ENCODE measurements at regions not wholly inside any gene's neighbourhood (a gene's known extent, or its start where the extent isn't known, plus 50 kb on each side); places are given as distances from the start of the nearest gene placed in this dataset.

- WGBS = 73% methylated on average over 4 of the region's 5 CpGs
- no peak overlapping the region for H3K23ac ChIP-seq (ENCODE audit: low read length in 2 of 2)
- no peak overlapping the region for H2BK5ac ChIP-seq (ENCODE audit: low read depth, low read length, poor library complexity, severe bottlenecking)
- no peak overlapping the region for H2BK12ac ChIP-seq (ENCODE audit: low read length in 2 of 2)
- H3K9ac ChIP-seq (ENCODE audit: low read length) = no peak overlapping the region
- no peaks in the 10 kb centered on the region for H3K27me3 ChIP-seq (ENCODE audit: control insufficient read depth in 1 of 2, insufficient read depth in 1 of 2, low read length in 2 of 2)
- H3K4me3 ChIP-seq (ENCODE audit: insufficient read depth in 1 of 2, low read depth in 1 of 2, low read length in 2 of 2) = no peak overlapping the region
- H4K91ac ChIP-seq (ENCODE audit: low read length) = no peak overlapping the region
- H3K36me3 ChIP-seq (ENCODE audit: control insufficient read depth in 1 of 2, insufficient read depth in 2 of 2, low read depth in 1 of 2, low read length in 2 of 2) = no peaks in the 10 kb centered on the region
- no peak overlapping the region for H2BK120ac ChIP-seq (ENCODE audit: low read depth, low read length)
- H3K79me1 ChIP-seq (replicated peaks; ENCODE audit: low read length, poor library complexity, severe bottlenecking) = no peaks in the 10 kb centered on the region
- H3K14ac ChIP-seq (ENCODE audit: low read length in 2 of 2) = no peak overlapping the region
- no peak overlapping the region for H3K4ac ChIP-seq (ENCODE audit: low read depth in 1 of 2, low read length in 2 of 2)
- H3K27ac ChIP-seq (ENCODE audit: low read length, poor library complexity, severe bottlenecking) = no peak overlapping the region
- no peak overlapping the region for H2AK5ac ChIP-seq (ENCODE audit: low read length, severe bottlenecking)
- peaks cover 6% of the 10 kb centered on the region for H3K9me3 ChIP-seq (ENCODE audit: control insufficient read depth, low read length)
- peak overlapping the region in 1 of 2 experiments; percentile 28 for H3K18ac ChIP-seq (ENCODE audit: low read depth in 1 of 2, low read length in 2 of 2)
- H3K4me1 ChIP-seq (ENCODE audit: control insufficient read depth, insufficient read depth, low read depth, low read length) = peaks cover 2% of the 10 kb centered on the region
- H2AFZ ChIP-seq (ENCODE audit: low read depth, low read length) = no peak overlapping the region
- H3K4me2 ChIP-seq (ENCODE audit: low read length, poor library complexity, severe bottlenecking) = no peak overlapping the region
- DNase-seq = no peak
- no peak overlapping the region for H4K8ac ChIP-seq (ENCODE audit: low read length)
- no peak overlapping the region for H2BK15ac ChIP-seq (ENCODE audit: low read depth, poor library complexity, severe bottlenecking)
Observed at GRCh38 chr4:19693936-19694570, 557.7 kb upstream of the SLIT2 start.

- H3K4me3 ChIP-seq (ENCODE audit: insufficient read depth in 1 of 2, low read depth in 1 of 2, low read length in 2 of 2) = no peak overlapping the region
- peak; percentile 62 for DNase-seq
Observed at GRCh38 chr4:19689511-19689910, 562.2 kb upstream of the SLIT2 start.

GRCh38 chr4:19686456-19686855, 565.2 kb upstream of the SLIT2 start:
- no peak overlapping the region for H3K4ac ChIP-seq (ENCODE audit: low read depth in 1 of 2, low read length in 2 of 2)
- H4K8ac ChIP-seq (ENCODE audit: low read length) = no peak overlapping the region
- no peak overlapping the region for H3K9ac ChIP-seq (ENCODE audit: low read length)
- H2BK120ac ChIP-seq (ENCODE audit: low read depth, low read length) = no peak overlapping the region
- H3K79me1 ChIP-seq (replicated peaks; ENCODE audit: low read length, poor library complexity, severe bottlenecking) = no peaks in the 10 kb centered on the region
- H3K36me3 ChIP-seq (ENCODE audit: control insufficient read depth in 1 of 2, insufficient read depth in 2 of 2, low read depth in 1 of 2, low read length in 2 of 2) = no peaks in the 10 kb centered on the region
- no peak overlapping the region for H2BK15ac ChIP-seq (ENCODE audit: low read depth, poor library complexity, severe bottlenecking)
- no peak overlapping the region for H2AK5ac ChIP-seq (ENCODE audit: low read length, severe bottlenecking)
- H3K9me3 ChIP-seq (ENCODE audit: control insufficient read depth, low read length) = no peaks in the 10 kb centered on the region
- H4K91ac ChIP-seq (ENCODE audit: low read length) = no peak overlapping the region
- no peaks in the 10 kb centered on the region for H3K27me3 ChIP-seq (ENCODE audit: control insufficient read depth in 1 of 2, insufficient read depth in 1 of 2, low read length in 2 of 2)
- no peak overlapping the region for H2BK5ac ChIP-seq (ENCODE audit: low read depth, low read length, poor library complexity, severe bottlenecking)
- H3K27ac ChIP-seq (ENCODE audit: low read length, poor library complexity, severe bottlenecking) = no peak overlapping the region
- no peak overlapping the region for H3K18ac ChIP-seq (ENCODE audit: low read depth in 1 of 2, low read length in 2 of 2)
- H3K4me3 ChIP-seq (ENCODE audit: insufficient read depth in 1 of 2, low read depth in 1 of 2, low read length in 2 of 2) = no peak overlapping the region
- H3K14ac ChIP-seq (ENCODE audit: low read length in 2 of 2) = no peak overlapping the region
- H3K4me1 ChIP-seq (ENCODE audit: control insufficient read depth, insufficient read depth, low read depth, low read length) = no peaks in the 10 kb centered on the region
- no peak overlapping the region for H3K4me2 ChIP-seq (ENCODE audit: low read length, poor library complexity, severe bottlenecking)
- no peak overlapping the region for H2AFZ ChIP-seq (ENCODE audit: low read depth, low read length)
- no peak for DNase-seq
- no peak overlapping the region for H2BK12ac ChIP-seq (ENCODE audit: low read length in 2 of 2)
- H3K23ac ChIP-seq (ENCODE audit: low read length in 2 of 2) = no peak overlapping the region

More at GRCh38 chr4:19689511-19689910, 562.2 kb upstream of the SLIT2 start:
- no peak overlapping the region for H3K4me2 ChIP-seq (ENCODE audit: low read length, poor library complexity, severe bottlenecking)
- no peak overlapping the region for H4K91ac ChIP-seq (ENCODE audit: low read length)
- no peak overlapping the region for H2BK120ac ChIP-seq (ENCODE audit: low read depth, low read length)
- H3K27me3 ChIP-seq (ENCODE audit: control insufficient read depth in 1 of 2, insufficient read depth in 1 of 2, low read length in 2 of 2) = no peaks in the 10 kb centered on the region
- H3K9me3 ChIP-seq (ENCODE audit: control insufficient read depth, low read length) = no peaks in the 10 kb centered on the region
- H2AK5ac ChIP-seq (ENCODE audit: low read length, severe bottlenecking) = no peak overlapping the region
- no peaks in the 10 kb centered on the region for H3K36me3 ChIP-seq (ENCODE audit: control insufficient read depth in 1 of 2, insufficient read depth in 2 of 2, low read depth in 1 of 2, low read length in 2 of 2)
- no peak overlapping the region for H3K18ac ChIP-seq (ENCODE audit: low read depth in 1 of 2, low read length in 2 of 2)
- no peak overlapping the region for H2BK5ac ChIP-seq (ENCODE audit: low read depth, low read length, poor library complexity, severe bottlenecking)
- no peak overlapping the region for H2BK12ac ChIP-seq (ENCODE audit: low read length in 2 of 2)
- no peak overlapping the region for H3K4ac ChIP-seq (ENCODE audit: low read depth in 1 of 2, low read length in 2 of 2)
- no peak overlapping the region for H2BK15ac ChIP-seq (ENCODE audit: low read depth, poor library complexity, severe bottlenecking)
- H3K27ac ChIP-seq (ENCODE audit: low read length, poor library complexity, severe bottlenecking) = peak overlapping the region; percentile 28
- H2AFZ ChIP-seq (ENCODE audit: low read depth, low read length) = no peak overlapping the region
- no peak overlapping the region for H3K23ac ChIP-seq (ENCODE audit: low read length in 2 of 2)
- H3K14ac ChIP-seq (ENCODE audit: low read length in 2 of 2) = no peak overlapping the region
- peaks cover 2% of the 10 kb centered on the region for H3K4me1 ChIP-seq (ENCODE audit: control insufficient read depth, insufficient read depth, low read depth, low read length)
- no peak overlapping the region for H4K8ac ChIP-seq (ENCODE audit: low read length)
- 0% methylated on average over 2 of the region's 3 CpGs for WGBS
- no peak overlapping the region for H3K9ac ChIP-seq (ENCODE audit: low read length)
- H3K79me1 ChIP-seq (replicated peaks; ENCODE audit: low read length, poor library complexity, severe bottlenecking) = no peaks in the 10 kb centered on the region

- Histone ChIP-seq H2AFZ (ENCODE audit: low read depth, low read length) (no peak overlapping the region), H2BK120ac (ENCODE audit: low read depth, low read length) (no peak overlapping the region), H3K14ac (ENCODE audit: low read length in 2 of 2) (no peak overlapping the region), H3K36me3 (ENCODE audit: control insufficient read depth in 1 of 2, insufficient read depth in 2 of 2, low read depth in 1 of 2, low read length in 2 of 2) (no peaks in the 10 kb centered on the region), H3K27me3 (ENCODE audit: control insufficient read depth in 1 of 2, insufficient read depth in 1 of 2, low read length in 2 of 2) (no peaks in the 10 kb centered on the region), H3K27ac (ENCODE audit: low read length, poor library complexity, severe bottlenecking) (no peak overlapping the region), H3K4me2 (ENCODE audit: low read length, poor library complexity, severe bottlenecking) (no peak overlapping the region), H3K9me3 (ENCODE audit: control insufficient read depth, low read length) (no peaks in the 10 kb centered on the region), H3K4ac (ENCODE audit: low read depth in 1 of 2, low read length in 2 of 2) (no peak overlapping the region), H2BK12ac (ENCODE audit: low read length in 2 of 2) (no peak overlapping the region), H2AK5ac (ENCODE audit: low read length, severe bottlenecking) (no peak overlapping the region), H2BK15ac (ENCODE audit: low read depth, poor library complexity, severe bottlenecking) (no peak overlapping the region), H3K23ac (ENCODE audit: low read length in 2 of 2) (no peak overlapping the region), H3K4me1 (ENCODE audit: control insufficient read depth, insufficient read depth, low read depth, low read length) (no peaks in the 10 kb centered on the region), H3K79me1 (replicated peaks; ENCODE audit: low read length, poor library complexity, severe bottlenecking) (no peaks in the 10 kb centered on the region), H2BK5ac (ENCODE audit: low read depth, low read length, poor library complexity, severe bottlenecking) (no peak overlapping the region), H4K8ac (ENCODE audit: low read length) (no peak overlapping the region), H3K9ac (ENCODE audit: low read length) (no peak overlapping the region), H3K4me3 (ENCODE audit: insufficient read depth in 1 of 2, low read depth in 1 of 2, low read length in 2 of 2) (no peak overlapping the region), H3K18ac (ENCODE audit: low read depth in 1 of 2, low read length in 2 of 2) (no peak overlapping the region), H4K91ac (ENCODE audit: low read length) (no peak overlapping the region)
- DNase-seq = no peak
- 94% methylated on average over 6 of the region's 7 CpGs for WGBS
Observed at GRCh38 chr4:19684084-19684483, 567.6 kb upstream of the SLIT2 start.

All from mesenchymal stem cell (in vitro differentiated cells and primary cell).